Aorta (tissue), 5 donors: ENCODE measurements at regions not wholly inside any gene's neighbourhood (a gene's known extent, or its start where the extent isn't known, plus 50 kb on each side); places are given as distances from the start of the nearest gene placed in this dataset.

Experiments
- ATAC-seq: fragments of 200-7000 bp; cut with Tn5 transposase; one replicate; pipeline ENCODE4 v1.9.1; 2022; ENCODE audit warnings: moderate library complexity; ENCODE audit not compliant: low FRiP score
- DNase-seq, 2 donors: peaks; one replicate each; pipeline ENCODE4 v3.0.0-alpha.2; 2020
- H3K27ac ChIP-seq, 2 donors: one replicate each; pipeline ENCODE4 v1.5.1; 2013; ENCODE audit warnings: low read length in 2 of 2, mild to moderate bottlenecking in 2 of 2, moderate library complexity in 2 of 2, control low read depth in 1 of 2, inconsistent platforms in 1 of 2, low read depth in 1 of 2
- H3K27me3 ChIP-seq, 2 donors: one replicate each; pipeline ENCODE4 v1.6.1; 2013; ENCODE audit warnings: control low read depth in 1 of 2, low read length in 1 of 2, mild to moderate bottlenecking in 1 of 2, moderate library complexity in 1 of 2; ENCODE audit not compliant: insufficient read depth in 2 of 2, control insufficient read depth in 1 of 2
- H3K36me3 ChIP-seq, 2 donors: one replicate each; pipeline ENCODE4 v1.6.1; 2013; ENCODE audit warnings: control low read depth in 1 of 2, low read length in 1 of 2, mild to moderate bottlenecking in 1 of 2; ENCODE audit not compliant: insufficient read depth in 2 of 2, control insufficient read depth in 1 of 2
- H3K4me1 ChIP-seq, 2 donors: one replicate each; pipeline ENCODE4 v1.6.1; 2013; ENCODE audit warnings: low read length in 2 of 2, control low read depth in 1 of 2, mild to moderate bottlenecking in 1 of 2, moderate library complexity in 1 of 2; ENCODE audit not compliant: insufficient read depth in 2 of 2, control insufficient read depth in 1 of 2
- H3K4me3 ChIP-seq, 2 donors: one replicate each; pipeline ENCODE4 v1.5.1; 2013; ENCODE audit warnings: low read length in 2 of 2, control low read depth in 1 of 2, mild to moderate bottlenecking in 1 of 2
- H3K9me3 ChIP-seq: one replicate; pipeline ENCODE4 v1.6.1; 2013; ENCODE audit warnings: mild to moderate bottlenecking, low read length; ENCODE audit not compliant: control insufficient read depth
- WGBS, 2 donors: extraction: QIAGEN DNeasy Blood & Tissue Kit; methylation state at CpG; one replicate each; pipeline ENCODE4 v1.1.7; 2013; 5-methylcytosine and 5-hydroxymethylcytosine counted together
- intact Hi-C, 2 donors: fragments of 100-400 bp; cut with DNase I; formaldehyde crosslinking; loops; one replicate each; pipeline versions ENCODE4 v1.14.2 to v1.15.0; 2022
- donor health status: healthy with polysubstance abuse.
- donor health status: Bipolar disorder and iron deficiency.
- donor health status: DM: no; HTN: no; CAD: no.
- donor health status: DM: no; HTN: no; CAD: no.
- donor health status: DM: yes; HTN: yes; CAD: no.

DNA sequence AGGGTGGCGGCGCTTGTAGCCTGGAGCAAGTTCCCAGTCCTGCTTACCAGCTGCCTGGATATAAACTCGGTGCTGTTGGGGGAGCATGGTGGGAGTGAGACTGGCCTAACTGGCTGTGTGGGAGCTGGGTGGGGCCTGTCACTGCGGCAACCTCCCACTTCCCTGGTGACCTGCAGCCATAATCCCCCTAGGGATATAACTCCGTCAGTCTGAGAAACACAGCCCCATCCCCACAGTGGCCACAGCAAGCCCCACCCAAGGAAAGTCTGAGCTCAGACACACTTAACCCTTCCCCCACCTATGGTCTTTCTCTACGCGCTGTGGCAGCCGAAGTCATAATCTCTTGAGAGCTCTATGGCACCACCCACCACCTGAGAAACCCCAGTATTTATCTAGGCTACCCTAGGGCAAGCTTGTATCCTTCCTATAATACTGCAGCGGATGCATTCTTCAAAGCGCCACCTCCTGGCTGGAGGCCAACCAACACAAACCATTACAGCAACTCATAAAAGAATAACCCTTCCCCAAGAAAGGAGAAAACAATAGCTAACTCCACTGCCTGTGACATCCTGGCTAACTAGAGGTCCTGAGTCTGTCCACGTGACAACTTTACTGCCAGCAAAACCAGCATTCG is 57.4 kb downstream of the ZNF648 start:
- DNase-seq, result no peak
- Histone ChIP-seq H3K27ac (no peak overlapping the region), H3K4me3 (no peak overlapping the region), H3K36me3 (no peaks in the 10 kb centered on the region), H3K9me3 (no peaks in the 10 kb centered on the region), H3K4me1 (no peaks in the 10 kb centered on the region), H3K27me3 (no peaks in the 10 kb centered on the region)
- intact Hi-C loops, result no loop called here
- WGBS, 2 donors, result 59 to 65% methylated on average over 12 of the region's 12 CpGs
- peak; percentile 19 for ATAC-seq

DNA sequence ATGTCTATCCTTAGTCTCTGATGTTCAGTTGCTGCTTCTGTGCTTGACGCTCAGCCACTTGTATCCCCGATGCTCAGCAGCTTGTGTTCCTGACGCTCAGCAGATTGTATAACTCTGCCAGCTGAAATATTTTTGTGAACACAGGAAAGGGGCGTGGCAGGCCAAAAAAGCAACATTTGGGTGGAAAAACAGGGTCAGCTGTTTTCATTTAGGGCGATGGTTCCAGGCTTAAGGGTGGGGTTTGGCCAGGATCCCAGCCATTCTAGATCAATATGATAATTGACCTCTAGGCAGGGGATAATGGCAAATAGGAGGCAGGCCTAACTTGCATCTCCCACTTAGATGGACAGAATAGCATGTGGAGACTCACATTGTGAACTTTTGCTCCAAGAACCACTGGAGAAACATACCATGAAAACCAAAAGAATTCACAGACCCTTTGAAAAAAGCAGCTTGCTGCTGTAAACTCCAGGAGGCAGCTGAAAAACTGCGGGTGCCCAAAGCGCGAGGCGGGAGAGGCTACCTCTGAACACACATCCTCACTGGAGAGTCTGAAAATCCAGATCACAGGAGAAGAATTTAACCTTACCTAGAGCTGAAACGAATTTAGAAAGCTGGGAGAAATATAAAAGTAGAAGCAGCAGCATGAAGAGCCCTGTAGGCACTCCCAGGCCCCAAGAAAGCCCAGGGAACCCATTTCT is 58.3 kb downstream of the ZNF648 start:
- 43 to 45% methylated on average over 10 of the region's 10 CpGs for WGBS, 2 donors
- ATAC-seq (no peak), DNase-seq (no peak)
- Histone ChIP-seq H3K27me3 (no peaks in the 10 kb centered on the region), H3K27ac (no peak overlapping the region), H3K9me3 (no peaks in the 10 kb centered on the region), H3K4me1 (no peaks in the 10 kb centered on the region), H3K4me3 (no peak overlapping the region), H3K36me3 (no peaks in the 10 kb centered on the region)
- intact Hi-C loops, result no loop called here

DNA sequence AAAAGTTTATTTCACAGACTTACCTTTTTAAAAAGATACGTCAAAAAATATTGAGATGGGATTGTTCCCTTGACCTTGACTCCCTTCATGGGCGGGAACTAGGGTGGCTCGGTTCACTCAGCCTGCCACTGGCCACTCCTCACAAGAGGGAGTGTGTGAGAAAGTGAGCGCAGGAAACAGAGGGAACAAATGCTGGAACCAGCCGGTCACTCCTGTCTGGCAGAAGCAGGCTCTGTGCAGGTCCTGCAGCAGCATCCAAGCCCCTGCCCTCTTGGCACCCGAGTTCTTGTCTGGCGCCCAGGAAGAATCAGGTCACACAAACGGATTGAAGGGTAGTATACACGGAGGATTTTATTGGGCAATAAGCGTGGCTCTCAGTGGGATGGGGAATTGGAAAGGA is 58.9 kb downstream of the ZNF648 start:
- intact Hi-C loops, result no loop called here
- H3K4me1 ChIP-seq, result no peaks in the 10 kb centered on the region
- H3K9me3 ChIP-seq, result no peaks in the 10 kb centered on the region
- H3K27ac ChIP-seq, result no peak overlapping the region
- no peaks in the 10 kb centered on the region for H3K36me3 ChIP-seq
- ATAC-seq, result no peak
- no peak for DNase-seq
- no peaks in the 10 kb centered on the region for H3K27me3 ChIP-seq
- 63% methylated on average over 10 of the region's 10 CpGs for WGBS, 2 donors
- no peak overlapping the region for H3K4me3 ChIP-seq

DNA sequence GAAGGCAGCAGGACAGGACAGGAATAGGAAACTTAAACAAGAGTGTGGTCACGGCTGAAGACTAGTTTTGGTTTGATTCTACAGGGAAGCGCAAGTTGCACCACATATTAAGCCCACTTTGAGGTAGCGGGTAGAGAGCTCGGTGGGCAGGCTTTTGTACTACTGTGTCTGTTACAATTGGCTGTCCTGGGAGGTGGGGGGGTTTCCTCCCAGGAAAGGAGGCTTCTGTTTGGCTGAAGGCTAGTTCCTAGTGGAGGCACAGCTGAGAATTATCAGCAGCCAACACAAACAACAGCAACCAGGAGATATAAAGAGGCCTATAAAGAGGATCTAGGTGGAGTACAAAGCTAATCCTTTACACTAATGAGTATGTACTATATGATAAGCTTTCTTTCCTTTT is 62.7 kb downstream of the ZNF648 start:
- no peaks in the 10 kb centered on the region for H3K36me3 ChIP-seq
- DNase-seq (no peak), ATAC-seq (no peak)
- 80 to 81% methylated on average over 4 of the region's 4 CpGs for WGBS, 2 donors
- no peaks in the 10 kb centered on the region for H3K9me3 ChIP-seq
- no peaks in the 10 kb centered on the region for H3K4me1 ChIP-seq
- intact Hi-C loops, result no loop called here
- no peak overlapping the region for H3K4me3 ChIP-seq
- H3K27me3 ChIP-seq, result no peaks in the 10 kb centered on the region
- H3K27ac ChIP-seq, result no peak overlapping the region

DNA sequence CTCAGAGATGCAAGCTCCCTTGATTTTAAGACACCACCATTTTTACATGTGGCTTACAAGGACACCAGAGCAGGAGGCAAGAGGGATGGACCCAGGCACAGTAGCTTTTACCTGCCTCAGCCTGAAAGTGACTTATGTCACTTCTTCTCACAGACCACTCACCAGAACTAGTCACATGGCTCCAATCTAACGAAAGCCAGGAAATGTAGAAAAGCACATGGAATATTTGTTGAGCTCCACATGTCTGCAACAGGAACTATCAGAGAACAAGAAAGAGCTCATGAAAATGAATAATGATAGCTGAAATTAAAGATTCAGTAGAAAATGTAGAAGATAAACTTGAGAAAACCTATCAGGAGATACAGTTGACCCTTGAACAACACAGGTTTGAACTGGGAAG is 69.4 kb downstream of the ZNF648 start:
- Histone ChIP-seq H3K36me3 (no peaks in the 10 kb centered on the region), H3K27me3 (no peaks in the 10 kb centered on the region), H3K4me3 (no peak overlapping the region), H3K9me3 (no peaks in the 10 kb centered on the region), H3K27ac (no peak overlapping the region), H3K4me1 (no peaks in the 10 kb centered on the region)
- 35 to 60% methylated on average over 1 of the region's 1 CpG for WGBS, 2 donors
- ATAC-seq (no peak), DNase-seq (no peak)
- intact Hi-C loops, result no loop called here

DNA sequence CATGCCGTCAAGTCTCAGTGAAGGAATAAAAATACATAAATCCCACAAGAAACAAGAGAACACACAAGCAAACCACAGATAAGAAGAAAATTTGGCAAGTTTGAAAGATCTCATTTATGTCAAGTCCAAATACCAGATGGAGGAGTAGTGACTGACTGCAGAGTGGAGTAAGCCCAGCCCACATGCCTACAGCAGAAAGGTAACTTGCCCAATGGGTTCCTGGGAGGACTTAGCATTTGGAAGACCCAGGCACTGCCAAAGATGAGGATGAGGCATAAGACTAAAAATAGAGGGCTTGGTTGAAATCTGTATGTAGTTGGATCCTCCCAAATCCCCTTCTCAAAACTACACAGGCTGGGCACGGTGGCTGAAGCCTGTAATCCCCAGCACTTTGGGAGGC is 70.8 kb downstream of the ZNF648 start:
- Histone ChIP-seq H3K4me1 (no peaks in the 10 kb centered on the region), H3K9me3 (no peaks in the 10 kb centered on the region), H3K36me3 (no peaks in the 10 kb centered on the region), H3K27ac (no peak overlapping the region), H3K27me3 (no peaks in the 10 kb centered on the region), H3K4me3 (no peak overlapping the region)
- intact Hi-C loops, result no loop called here
- DNase-seq, result no peak
- WGBS, 2 donors, result 42 to 55% methylated on average over 2 of the region's 2 CpGs
- ATAC-seq, result no peak

DNA sequence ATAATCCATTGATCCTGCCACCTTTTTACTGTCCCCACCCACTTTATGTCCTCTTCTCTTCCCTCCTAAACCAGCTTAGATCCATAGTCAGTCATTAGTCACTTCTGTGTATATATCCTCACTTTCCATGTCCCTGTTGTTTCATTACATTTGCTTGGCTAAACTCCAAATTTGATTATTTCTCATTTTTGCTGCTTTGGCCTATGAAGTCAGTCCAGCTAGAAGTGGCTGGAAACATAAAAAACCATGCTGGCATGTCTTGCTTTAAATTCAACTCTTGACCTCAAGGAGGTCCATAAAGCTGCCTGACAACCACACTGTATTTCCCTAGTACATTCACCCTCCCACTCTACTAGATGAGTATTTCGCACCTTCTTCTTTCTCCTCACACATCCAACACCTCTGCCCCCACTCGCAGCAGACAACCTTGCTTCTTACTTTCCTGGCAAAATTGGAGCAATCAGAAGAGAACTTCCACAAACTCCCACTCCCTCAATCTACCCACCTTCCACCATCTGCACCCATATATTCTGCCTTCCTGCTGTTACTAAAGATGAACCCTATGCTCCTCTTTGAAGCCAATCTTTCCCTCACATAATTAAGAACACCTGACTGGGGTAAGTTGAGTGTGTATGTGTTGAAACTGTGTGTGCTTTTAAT is 72.1 kb downstream of the ZNF648 start:
- Histone ChIP-seq H3K4me3 (no peak overlapping the region), H3K27me3 (no peaks in the 10 kb centered on the region), H3K36me3 (no peaks in the 10 kb centered on the region), H3K4me1 (no peaks in the 10 kb centered on the region), H3K9me3 (no peaks in the 10 kb centered on the region), H3K27ac (no peak overlapping the region)
- ATAC-seq, result no peak
- intact Hi-C loops, result no loop called here
- DNase-seq, result no peak
- WGBS, 2 donors, result 78 to 83% methylated on average over 2 of the region's 2 CpGs

DNA sequence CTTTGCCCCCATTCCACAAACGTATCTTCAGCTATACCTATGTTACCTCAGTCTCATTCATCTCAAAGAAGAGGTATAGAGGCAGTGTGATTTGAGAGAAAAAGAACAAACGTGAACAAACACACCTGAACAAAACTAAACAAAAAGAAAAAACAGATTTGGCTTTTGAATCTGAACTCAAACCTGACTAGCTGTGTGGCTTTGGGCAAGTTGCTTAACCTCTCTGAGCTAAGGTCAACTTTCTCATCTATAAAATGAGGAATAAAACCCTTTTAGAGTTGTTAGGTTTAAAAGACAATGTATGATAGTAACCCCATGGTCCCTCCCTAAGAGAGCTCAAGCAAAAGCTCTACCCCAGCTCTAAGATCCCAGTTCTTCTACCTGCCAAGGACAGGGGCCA is 73.5 kb downstream of the ZNF648 start:
- Histone ChIP-seq H3K4me3 (no peak overlapping the region), H3K9me3 (peaks cover 2% of the 10 kb centered on the region), H3K4me1 (no peaks in the 10 kb centered on the region), H3K27me3 (no peaks in the 10 kb centered on the region), H3K27ac (no peak overlapping the region), H3K36me3 (no peaks in the 10 kb centered on the region)
- intact Hi-C loops, result no loop called here
- ATAC-seq (no peak), DNase-seq (no peak)
- 62 to 65% methylated on average over 2 of the region's 2 CpGs for WGBS, 2 donors

DNA sequence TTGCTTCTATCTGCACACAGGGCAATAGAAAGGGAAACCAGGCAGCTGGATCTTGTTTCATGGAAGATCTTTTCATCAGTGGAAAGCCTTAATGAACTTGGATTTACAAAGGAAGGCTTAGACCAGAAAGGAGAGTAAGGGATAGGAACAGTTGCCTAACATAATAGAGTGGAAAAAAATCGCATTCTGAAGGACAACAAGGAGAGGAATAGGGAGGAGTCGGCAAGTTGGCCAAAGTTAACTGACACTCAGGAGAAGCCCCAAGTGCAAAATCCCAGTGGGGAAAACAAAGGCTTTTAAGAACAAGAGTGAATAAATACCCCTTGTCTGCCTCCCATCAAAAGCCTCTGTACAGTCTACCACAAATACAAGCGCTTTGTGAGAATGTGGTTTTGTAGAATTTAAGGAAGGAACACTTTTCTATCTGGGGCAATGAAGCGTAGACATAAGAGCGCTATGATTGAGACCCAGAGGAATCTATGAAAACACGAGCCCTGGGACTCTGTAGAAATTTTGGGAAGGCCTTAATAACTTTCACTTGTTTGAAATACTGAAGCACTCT is 74.1 kb downstream of the ZNF648 start:
- Histone ChIP-seq H3K27ac (no peak overlapping the region), H3K9me3 (peaks cover 2% of the 10 kb centered on the region), H3K4me3 (no peak overlapping the region), H3K27me3 (no peaks in the 10 kb centered on the region), H3K4me1 (no peaks in the 10 kb centered on the region), H3K36me3 (no peaks in the 10 kb centered on the region)
- 60 to 71% methylated on average over 6 of the region's 6 CpGs for WGBS, 2 donors
- DNase-seq (no peak), ATAC-seq (no peak)
- intact Hi-C loops, result no loop called here
